ENCODE measurements at regions not wholly inside any gene's neighbourhood (a gene's known extent, or its start where the extent isn't known, plus 50 kb on each side); places are given as distances from the start of the nearest gene placed in this dataset.

- DNase-seq, result no peak
Observed at GRCh38 chr6:132868057-132868456, 53.7 kb downstream of the RPS12 start.

GRCh38 chr6:132872923-132873322 lies 58.6 kb downstream of the RPS12 start:
- DNase-seq, result no peak

DNA sequence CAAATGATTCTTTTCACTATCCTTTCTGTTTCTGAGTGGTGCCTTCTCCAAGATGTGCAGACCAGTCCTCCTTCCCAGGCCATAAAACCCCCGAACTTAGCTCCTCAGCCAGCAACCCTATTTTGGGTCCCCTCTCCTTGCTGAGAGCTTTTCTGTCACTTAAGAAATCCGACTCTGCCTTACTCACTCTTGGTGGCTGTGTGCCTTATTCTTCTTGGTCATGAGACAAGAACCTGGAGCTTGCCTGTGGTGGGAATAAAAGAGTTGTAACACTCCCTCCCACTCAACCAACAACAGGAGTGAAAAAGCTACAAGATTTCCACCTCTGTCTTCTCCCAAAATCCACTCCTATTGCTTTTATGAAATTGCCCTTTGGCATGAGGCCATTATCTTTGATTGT lies 62.6 kb downstream of the RPS12 start:
- DNase-seq, result no peak

- DNase-seq, result no peak
Observed at GRCh38 chr6:132887204-132887603, 72.8 kb downstream of the RPS12 start.

- no peak for DNase-seq
Observed at GRCh38 chr6:132888701-132889100, 74.3 kb downstream of the RPS12 start.

DNA sequence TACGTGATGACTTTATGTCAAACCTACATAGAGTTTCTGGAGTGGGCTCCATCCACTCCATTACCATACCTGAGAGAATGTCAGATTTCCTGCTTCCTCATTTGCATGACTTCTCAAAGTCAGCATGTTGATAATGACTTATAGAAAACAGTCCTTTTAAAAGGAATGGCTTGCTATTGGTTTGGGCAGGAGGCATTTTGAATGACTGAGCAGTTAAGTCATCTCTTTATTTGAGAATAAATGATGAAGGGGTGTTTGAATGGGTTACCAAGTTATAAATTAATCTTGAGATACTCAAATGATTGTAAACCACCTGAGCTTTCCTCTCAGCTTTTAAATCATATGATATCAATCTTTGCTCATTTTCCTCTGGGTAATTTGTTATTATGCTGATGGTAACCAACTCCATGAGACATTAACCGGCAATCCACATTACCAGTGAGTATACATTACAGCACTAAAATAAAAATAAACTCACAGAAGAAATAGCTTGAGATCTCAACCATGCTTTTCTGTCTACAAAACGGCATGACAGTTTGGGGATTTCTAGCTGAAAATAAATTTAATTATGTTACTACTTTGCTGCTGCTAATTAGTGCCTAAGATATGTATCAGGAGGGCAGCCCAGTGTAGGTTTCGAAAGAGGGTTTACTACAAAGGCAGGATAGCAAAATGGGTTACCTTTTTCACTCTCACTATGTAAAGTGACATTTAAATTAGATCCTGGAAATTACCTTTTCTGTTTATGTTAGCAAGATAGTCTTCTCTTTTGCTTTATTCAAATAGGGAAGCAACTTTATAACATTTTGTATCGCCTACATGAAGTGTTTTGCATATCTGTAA lies 78.8 kb downstream of the RPS12 start:
- DNase-seq, result no peak

DNA sequence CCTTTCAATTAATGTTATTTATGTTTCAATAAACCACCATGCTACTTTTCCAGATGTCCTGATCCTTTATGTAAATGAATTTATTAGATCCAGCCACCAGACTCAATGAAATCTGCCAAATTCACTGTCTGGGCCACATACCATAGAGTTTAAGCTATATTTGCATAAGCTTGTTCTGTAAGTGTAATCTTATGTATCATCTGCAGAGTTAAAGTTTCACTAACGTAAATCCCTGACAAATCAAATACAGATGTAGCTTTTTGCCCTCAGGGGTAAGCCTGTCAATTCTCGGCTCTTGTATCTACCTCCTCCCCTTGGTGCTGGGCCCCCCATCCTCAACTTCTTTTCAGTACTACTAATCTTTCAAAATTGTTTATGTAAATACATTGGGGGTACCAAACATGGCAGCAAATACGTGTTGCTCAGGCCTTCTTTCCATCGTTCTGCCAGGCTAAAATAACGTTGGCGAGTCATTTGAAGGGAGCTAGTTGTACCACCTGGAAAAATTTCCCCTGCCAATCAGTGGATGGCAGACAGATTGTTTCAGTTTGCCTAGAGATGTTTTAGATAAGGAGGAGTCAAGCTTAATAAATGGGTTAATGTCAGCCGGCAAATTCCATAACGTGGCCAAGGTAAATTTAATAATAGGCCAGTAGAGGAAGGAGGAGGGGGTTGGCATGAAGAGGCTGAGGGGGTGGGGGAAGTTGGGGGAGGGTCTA lies 79.6 kb downstream of the RPS12 start:
- no peak for DNase-seq

DNA sequence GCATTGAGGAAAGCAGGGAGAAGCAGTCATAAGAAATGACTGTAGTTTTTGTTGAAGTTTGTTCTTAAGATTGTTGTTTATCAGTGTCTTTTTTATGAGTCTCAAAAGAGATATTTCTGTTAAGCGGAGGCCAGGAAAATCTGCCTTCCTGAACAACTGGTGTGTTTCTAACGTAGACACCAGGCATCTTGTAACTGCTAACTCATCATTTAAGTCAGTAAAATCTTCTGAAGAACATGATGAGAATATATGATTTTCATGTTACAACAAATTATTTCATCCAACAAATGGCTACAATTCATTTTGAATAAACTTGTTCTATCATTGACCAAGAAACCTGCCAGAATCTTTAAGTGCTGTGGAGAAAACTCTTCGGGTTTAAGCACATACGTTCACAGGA lies 84.0 kb downstream of the RPS12 start:
- no peak for DNase-seq

DNA sequence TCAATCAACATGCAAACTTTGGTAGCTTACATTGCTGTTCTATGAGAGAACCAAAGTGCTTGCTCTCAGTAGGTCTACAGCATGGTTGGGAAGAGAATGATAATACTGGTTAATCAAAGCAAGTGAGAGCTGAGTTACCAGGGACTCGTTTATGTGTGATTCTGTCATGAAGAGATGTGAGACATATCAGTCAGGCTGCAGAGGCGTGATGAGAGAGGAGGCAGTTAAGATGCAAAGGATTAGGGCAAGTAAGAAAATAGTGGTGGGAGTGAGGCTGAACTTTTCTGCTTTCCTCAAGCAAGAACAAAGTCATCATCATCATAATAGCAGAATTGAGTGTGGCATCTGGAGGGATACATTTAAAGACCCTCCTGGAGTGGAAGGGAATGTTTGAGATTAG lies 86.5 kb downstream of the RPS12 start:
- no peak for DNase-seq

GRCh38 chr6:132902901-132903300 lies 88.5 kb downstream of the RPS12 start:
- DNase-seq, result no peak

DNA sequence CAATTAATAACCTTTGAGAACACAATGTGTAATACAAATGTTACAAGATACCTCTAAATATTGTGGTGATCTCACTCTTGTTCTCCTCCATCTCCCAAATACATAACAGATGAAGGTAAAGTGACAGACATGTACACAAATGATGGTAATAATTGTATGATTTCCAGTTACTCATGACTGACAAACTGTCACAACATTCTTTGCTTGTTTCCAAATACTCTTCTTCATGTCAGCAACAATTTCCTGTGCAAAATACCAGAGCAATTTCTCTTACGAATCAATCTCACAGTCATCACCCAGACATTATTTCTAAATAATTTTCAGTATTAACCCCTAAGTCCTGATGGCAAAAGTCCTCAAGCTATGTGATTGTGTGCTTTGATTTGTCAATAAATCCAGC lies 92.9 kb downstream of the RPS12 start:
- no peak for DNase-seq

GRCh38 chr6:132907914-132908313 lies 93.5 kb downstream of the RPS12 start:
- no peak for DNase-seq

- DNase-seq, result no peak
Observed at GRCh38 chr6:132909742-132910141, 95.4 kb downstream of the RPS12 start.

DNA sequence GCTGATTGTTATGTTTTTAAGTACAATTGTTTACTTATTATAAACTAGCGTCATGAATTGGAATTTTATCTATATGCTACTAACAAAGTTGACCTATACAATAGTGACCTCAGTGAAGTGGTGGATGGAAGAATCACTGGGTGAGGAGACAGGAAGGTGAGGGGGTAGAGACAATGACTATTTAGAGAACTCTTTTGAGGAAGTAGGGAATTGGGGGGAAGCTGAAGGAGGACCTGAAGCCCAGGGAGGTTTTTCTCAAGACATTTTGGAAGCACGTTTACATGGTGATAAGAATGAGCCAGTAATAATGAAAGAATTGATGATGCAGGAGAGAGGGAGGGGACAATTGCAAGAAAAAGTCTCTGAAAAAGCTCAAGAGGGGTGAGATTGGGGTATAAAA lies 96.4 kb downstream of the RPS12 start:
- DNase-seq, result no peak

- DNase-seq, result no peak
Observed at GRCh38 chr6:132919045-132919860, 104.9 kb downstream of the RPS12 start.

DNA sequence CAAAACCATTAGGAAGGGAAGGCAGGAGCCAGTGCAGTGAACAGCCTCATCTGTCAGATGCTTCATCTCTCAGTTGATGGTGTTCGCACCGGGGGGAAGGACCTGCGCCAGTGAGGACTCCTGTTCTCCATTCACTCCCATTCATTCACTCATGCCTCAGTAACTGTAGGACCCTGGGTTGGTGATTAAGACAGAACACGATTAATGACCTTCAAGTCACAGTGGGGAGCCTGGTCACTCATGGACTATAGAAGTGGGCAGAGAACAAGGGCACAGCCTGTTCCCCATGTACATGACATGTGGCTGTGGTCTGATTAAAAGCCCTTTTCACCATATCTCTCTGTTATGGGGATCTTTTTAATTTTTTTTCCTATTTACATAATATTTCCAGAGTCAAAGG lies 113.3 kb downstream of the RPS12 start:
- DNase-seq, result no peak

DNA sequence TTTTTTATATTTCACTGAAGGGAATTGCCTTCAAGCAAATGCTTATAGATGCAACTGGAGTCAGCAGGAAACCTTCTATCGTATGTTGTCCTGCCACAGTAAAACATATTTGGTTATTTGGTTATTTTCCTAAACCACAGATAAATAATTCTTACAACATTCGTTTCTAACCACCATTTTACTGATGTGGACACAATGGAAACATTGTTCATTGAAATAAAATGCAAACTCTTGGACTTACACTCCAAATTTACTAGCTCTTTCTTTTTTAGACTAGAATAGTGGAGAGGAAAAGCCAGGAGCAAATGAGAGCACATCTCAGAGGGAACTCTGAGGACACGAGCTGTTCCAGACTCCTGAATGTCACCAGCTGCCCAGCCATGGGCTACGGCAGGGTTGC lies 114.8 kb downstream of the RPS12 start:
- no peak for DNase-seq

DNA sequence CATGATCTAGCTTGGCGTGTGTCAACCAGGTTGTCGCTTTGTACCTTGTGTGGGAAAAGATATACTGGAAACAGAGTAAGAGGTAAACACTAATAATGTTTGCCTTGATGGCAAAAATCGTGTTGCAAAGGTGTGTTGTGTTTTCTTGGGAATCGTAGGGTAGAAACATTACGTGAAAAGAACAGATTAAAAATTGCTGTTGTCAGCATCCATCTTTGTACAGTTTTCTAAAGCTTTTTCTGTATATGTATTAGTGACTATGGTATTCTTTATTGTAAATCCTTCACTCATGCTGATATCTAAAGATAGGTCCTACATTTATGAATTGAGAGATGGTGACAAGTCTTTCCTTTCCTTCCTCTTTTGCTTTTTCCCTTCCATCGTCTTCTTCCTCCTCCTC lies 116.9 kb downstream of the RPS12 start:
- no peak for DNase-seq

DNA sequence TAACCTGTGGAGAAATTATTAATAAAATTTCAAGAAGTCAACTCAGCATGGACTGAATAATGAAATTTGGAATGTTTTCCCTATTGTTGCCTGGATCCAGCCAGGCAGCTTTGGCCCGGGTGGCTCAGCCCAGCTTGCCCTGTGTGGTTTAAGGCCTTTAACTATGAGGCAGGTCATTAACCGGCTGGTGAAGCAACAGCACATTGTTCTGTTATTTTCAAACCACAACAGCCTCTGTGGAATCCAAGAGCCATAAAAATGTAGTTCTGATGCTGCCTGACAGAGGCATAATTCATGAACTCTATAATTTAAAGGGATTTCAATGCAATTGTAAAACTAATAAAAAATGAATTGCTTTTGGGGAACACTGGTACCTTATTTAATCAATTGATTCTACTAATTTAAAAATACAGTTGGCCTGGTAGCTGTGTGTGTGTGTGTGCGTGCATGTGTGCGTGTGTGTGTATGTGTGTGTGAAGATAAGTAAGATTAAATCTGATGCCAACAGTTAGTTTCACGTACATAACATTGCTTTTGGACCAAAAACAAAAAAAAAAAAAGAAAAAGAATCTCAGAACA lies 117.7 kb downstream of the RPS12 start:
- DNase-seq, result no peak

DNA sequence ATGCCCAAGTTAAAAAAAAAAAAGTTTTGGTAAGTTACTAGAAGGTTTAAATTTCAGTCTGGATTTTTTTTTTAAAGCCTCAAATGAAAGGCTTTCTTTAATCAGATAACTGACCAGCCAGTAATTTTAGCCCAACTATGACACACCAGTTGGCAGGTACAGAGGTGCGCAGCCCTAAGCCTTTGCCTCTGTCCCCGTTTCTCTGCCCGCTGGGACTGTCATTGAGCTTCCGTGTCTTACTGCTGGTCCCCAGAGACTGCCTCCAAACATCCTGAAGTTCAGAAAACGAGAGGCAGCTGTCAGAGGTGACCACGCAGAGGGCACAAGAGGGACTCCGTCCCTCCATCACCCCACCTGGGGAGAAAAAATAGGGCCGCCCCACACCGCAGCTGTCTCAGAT lies 118.2 kb downstream of the RPS12 start:
- DNase-seq, result no peak

- DNase-seq, result no peak
Observed at GRCh38 chr6:132933090-132933489, 118.7 kb downstream of the RPS12 start.

- no peak for DNase-seq
Observed at GRCh38 chr6:132934496-132934895, 120.1 kb downstream of the RPS12 start.

- no peak for DNase-seq
Observed at GRCh38 chr6:132936646-132937045, 122.3 kb downstream of the RPS12 start.
